ENCODE measurements at regions not wholly inside any gene's neighbourhood (a gene's known extent, or its start where the extent isn't known, plus 50 kb on each side); places are given as distances from the start of the nearest gene placed in this dataset.
A peak's percentile ranks its signal among the peaks of the same experiment; 100 is the strongest.
"Not testable (repeated sequence)": the region's sequence is repeated elsewhere in the genome, so short reads cannot be mapped to it uniquely, and the experiment has no call there.

GRCh38 chr5:106435185-106435584 lies 1235.6 kb downstream of the EFNA5 start:
- DNase-seq (ENCODE audit: low read depth in 2 of 2), result no peak

- not testable (repeated sequence) for DNase-seq (ENCODE audit: low read depth in 2 of 2)
Observed at GRCh38 chr5:106430733-106431132, 1240.0 kb downstream of the EFNA5 start.

- no peak for DNase-seq (ENCODE audit: low read depth in 2 of 2)
Observed at GRCh38 chr5:106423109-106423897, 1247.4 kb downstream of the EFNA5 start.

GRCh38 chr5:106420102-106420501 lies 1250.6 kb downstream of the EFNA5 start:
- no peak for DNase-seq (ENCODE audit: low read depth in 2 of 2)

- DNase-seq (ENCODE audit: low read depth in 2 of 2), result no peak
Observed at GRCh38 chr5:106418196-106418595, 1252.5 kb downstream of the EFNA5 start.

GRCh38 chr5:106417566-106417965 lies 1253.2 kb downstream of the EFNA5 start:
- no peak for DNase-seq (ENCODE audit: low read depth in 2 of 2)

GRCh38 chr5:106417163-106417562 lies 1253.6 kb downstream of the EFNA5 start:
- no peak for DNase-seq (ENCODE audit: low read depth in 2 of 2)

- DNase-seq (ENCODE audit: low read depth in 2 of 2), result peak; percentile 93 to 94
Observed at GRCh38 chr5:106415541-106415940, 1255.2 kb downstream of the EFNA5 start.

GRCh38 chr5:106414342-106414741 lies 1256.4 kb downstream of the EFNA5 start:
- no peak for DNase-seq (ENCODE audit: low read depth in 2 of 2)

- no peak for DNase-seq (ENCODE audit: low read depth in 2 of 2)
Observed at GRCh38 chr5:106412606-106413005, 1258.1 kb downstream of the EFNA5 start.

GRCh38 chr5:106408570-106408969 lies 1262.2 kb downstream of the EFNA5 start:
- DNase-seq (ENCODE audit: low read depth in 2 of 2), result no peak

- DNase-seq (ENCODE audit: low read depth in 2 of 2), result no peak
Observed at GRCh38 chr5:106408141-106408540, 1262.6 kb downstream of the EFNA5 start.

- DNase-seq (ENCODE audit: low read depth in 2 of 2), result no peak
Observed at GRCh38 chr5:106401561-106401960, 1269.2 kb downstream of the EFNA5 start.

- DNase-seq (ENCODE audit: low read depth in 2 of 2), result peak in 1 of 2 experiments; percentile 35
Observed at GRCh38 chr5:106399391-106399790, 1271.3 kb downstream of the EFNA5 start.

- DNase-seq (ENCODE audit: low read depth in 2 of 2), result peak; percentile 80 to 84
Observed at GRCh38 chr5:106397700-106398099, 1273.0 kb downstream of the EFNA5 start.

- DNase-seq (ENCODE audit: low read depth in 2 of 2), result no peak
Observed at GRCh38 chr5:106393276-106393675, 1277.5 kb downstream of the EFNA5 start.

GRCh38 chr5:106392766-106393165 lies 1278.0 kb downstream of the EFNA5 start:
- no peak for DNase-seq (ENCODE audit: low read depth in 2 of 2)

- not testable (repeated sequence) for DNase-seq (ENCODE audit: low read depth in 2 of 2)
Observed at GRCh38 chr5:106387767-106388166, 1283.0 kb downstream of the EFNA5 start.

- DNase-seq (ENCODE audit: low read depth in 2 of 2), result no peak
Observed at GRCh38 chr5:106386287-106386686, 1284.5 kb downstream of the EFNA5 start.

- peak; percentile 33 to 38 for DNase-seq (ENCODE audit: low read depth in 2 of 2)
Observed at GRCh38 chr5:106380736-106381135, 1290.0 kb downstream of the EFNA5 start.

GRCh38 chr5:106376522-106376921 lies 1294.2 kb downstream of the EFNA5 start:
- DNase-seq (ENCODE audit: low read depth in 2 of 2), result peak; percentile 38 to 45

GRCh38 chr5:106374956-106375355 lies 1295.8 kb downstream of the EFNA5 start:
- no peak for DNase-seq (ENCODE audit: low read depth in 2 of 2)

- DNase-seq (ENCODE audit: low read depth in 2 of 2), result no peak
Observed at GRCh38 chr5:106368021-106368420, 1302.7 kb downstream of the EFNA5 start.

GRCh38 chr5:106367281-106367680 lies 1303.5 kb downstream of the EFNA5 start:
- DNase-seq (ENCODE audit: low read depth in 2 of 2), result no peak

Data from fibroblast of skin of left biceps (primary cell).